ENCODE measurements at regions not wholly inside any gene's neighbourhood (a gene's known extent, or its start where the extent isn't known, plus 50 kb on each side); places are given as distances from the start of the nearest gene placed in this dataset.
"Not testable (repeated sequence)": the region's sequence is repeated elsewhere in the genome, so short reads cannot be mapped to it uniquely, and the experiment has no call there.

DNA sequence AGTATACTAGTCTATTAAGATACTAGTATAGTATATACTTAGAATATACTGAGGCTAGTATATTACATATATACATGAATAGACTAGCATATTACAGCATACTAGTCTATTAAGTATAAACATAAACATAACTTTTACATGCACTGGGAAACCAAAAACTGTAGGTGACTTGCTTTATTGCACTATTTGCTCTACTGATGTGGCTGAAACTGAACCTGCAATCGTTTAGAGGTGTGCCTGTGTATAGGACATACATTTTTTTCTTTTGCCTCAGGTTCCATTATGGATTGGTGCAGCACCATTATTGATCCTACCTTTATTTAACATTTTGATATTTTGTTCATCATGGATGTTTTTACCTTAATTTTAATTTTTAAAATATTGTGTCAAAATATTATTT is 143.2 kb upstream of the RGS6 start:
- Histone ChIP-seq H3K4me1 (replicated peaks) (no peaks in the 10 kb centered on the region), H3K27me3 (replicated peaks; ENCODE audit: insufficient read depth) (no peaks in the 10 kb centered on the region), H3K27ac (no peak overlapping the region), H3K36me3 (no peaks in the 10 kb centered on the region), H3K4me3 (no peak overlapping the region), H3K9me3 (no peaks in the 10 kb centered on the region)
- DNase-seq (ENCODE audit: low spot score), result no peak
- WGBS, result 69% methylated on average over 1 of the region's 1 CpG
- TF ChIP-seq POLR2A (IDR thresholded peaks at IDR 0.05) (no peak), POLR2AphosphoS5 (IDR thresholded peaks at IDR 0.05) (no peak), CTCF (IDR thresholded peaks at IDR 0.05) (no peak)
- intact Hi-C loops (cut with DNase I), result no loop called here

DNA sequence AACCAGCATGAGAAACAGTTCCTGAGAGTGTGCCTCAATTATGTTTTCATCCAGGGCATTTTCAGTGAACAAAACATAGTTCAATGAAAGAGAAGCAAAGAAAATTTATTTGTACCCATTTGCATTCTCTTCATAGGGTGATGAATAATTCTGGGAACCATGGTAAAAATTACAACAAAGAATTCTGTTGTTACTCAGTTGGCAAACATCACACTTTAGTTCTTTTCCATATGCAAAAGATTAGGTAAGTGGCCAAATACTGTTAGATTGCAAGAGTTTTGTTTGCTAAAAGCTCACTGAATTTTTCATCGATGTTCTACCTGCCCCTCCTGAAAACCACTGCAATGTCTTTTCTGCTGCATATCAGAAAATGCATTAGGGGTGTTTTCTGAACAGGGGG is 132.4 kb upstream of the RGS6 start:
- WGBS, result 38% methylated on average over 1 of the region's 1 CpG
- Histone ChIP-seq H3K36me3 (no peaks in the 10 kb centered on the region), H3K27ac (no peak overlapping the region), H3K27me3 (replicated peaks; ENCODE audit: insufficient read depth) (no peaks in the 10 kb centered on the region), H3K4me1 (replicated peaks) (no peaks in the 10 kb centered on the region), H3K4me3 (no peak overlapping the region), H3K9me3 (no peaks in the 10 kb centered on the region)
- DNase-seq (ENCODE audit: low spot score), result no peak
- no peak for TF ChIP-seq POLR2AphosphoS5 (IDR thresholded peaks at IDR 0.05)
- TF ChIP-seq POLR2A (IDR thresholded peaks at IDR 0.05), result no peak
- TF ChIP-seq CTCF (IDR thresholded peaks at IDR 0.05), result no peak
- intact Hi-C loops (cut with DNase I), result no loop called here

GRCh38 chr14:71800878-71801277 is 131.4 kb upstream of the RGS6 start:
- TF ChIP-seq CTCF (IDR thresholded peaks at IDR 0.05) (no peak), POLR2A (IDR thresholded peaks at IDR 0.05) (no peak), POLR2AphosphoS5 (IDR thresholded peaks at IDR 0.05) (no peak)
- no peaks in the 10 kb centered on the region for H3K36me3 ChIP-seq
- DNase-seq (ENCODE audit: low spot score), result no peak
- H3K27me3 ChIP-seq (replicated peaks; ENCODE audit: insufficient read depth), result no peaks in the 10 kb centered on the region
- intact Hi-C loops (cut with DNase I), result no loop called here
- no peaks in the 10 kb centered on the region for H3K4me1 ChIP-seq (replicated peaks)
- H3K4me3 ChIP-seq, result no peak overlapping the region
- no peak overlapping the region for H3K27ac ChIP-seq
- H3K9me3 ChIP-seq, result no peaks in the 10 kb centered on the region
- 80% methylated on average over 4 of the region's 4 CpGs for WGBS

GRCh38 chr14:71803539-71804260 is 128.5 kb upstream of the RGS6 start:
- Histone ChIP-seq H3K9me3 (no peaks in the 10 kb centered on the region), H3K4me3 (no peak overlapping the region), H3K27me3 (replicated peaks; ENCODE audit: insufficient read depth) (no peaks in the 10 kb centered on the region), H3K27ac (no peak overlapping the region), H3K36me3 (no peaks in the 10 kb centered on the region), H3K4me1 (replicated peaks) (no peaks in the 10 kb centered on the region)
- TF ChIP-seq POLR2A (IDR thresholded peaks at IDR 0.05), result no peak
- no peak for TF ChIP-seq POLR2AphosphoS5 (IDR thresholded peaks at IDR 0.05)
- TF ChIP-seq CTCF (IDR thresholded peaks at IDR 0.05), result no peak
- 37% methylated on average over 3 of the region's 3 CpGs for WGBS
- intact Hi-C loops (cut with DNase I), result no loop called here
- no peak for DNase-seq (ENCODE audit: low spot score)

- Histone ChIP-seq H3K27me3 (replicated peaks; ENCODE audit: insufficient read depth) (no peaks in the 10 kb centered on the region), H3K4me1 (replicated peaks) (no peaks in the 10 kb centered on the region), H3K9me3 (no peaks in the 10 kb centered on the region), H3K36me3 (no peaks in the 10 kb centered on the region), H3K27ac (no peak overlapping the region), H3K4me3 (no peak overlapping the region)
- no peak for TF ChIP-seq POLR2AphosphoS5 (IDR thresholded peaks at IDR 0.05)
- no peak for TF ChIP-seq POLR2A (IDR thresholded peaks at IDR 0.05)
- TF ChIP-seq CTCF (IDR thresholded peaks at IDR 0.05), result no peak
- intact Hi-C loops (cut with DNase I), result no loop called here
- WGBS, result 82% methylated on average over 2 of the region's 2 CpGs
- no peak for DNase-seq (ENCODE audit: low spot score)
These were observed 127.2 kb upstream of the RGS6 start for GRCh38 chr14:71804992-71805391.

GRCh38 chr14:71807049-71807448 is 125.2 kb upstream of the RGS6 start:
- H3K27ac ChIP-seq; DNase-seq (ENCODE audit: low spot score); H3K27me3 ChIP-seq (replicated peaks; ENCODE audit: insufficient read depth); H3K9me3 ChIP-seq; H3K4me1 ChIP-seq (replicated peaks); H3K36me3 ChIP-seq; intact Hi-C loops (cut with DNase I); H3K4me3 ChIP-seq: not testable (repeated sequence)
- WGBS, result 58% methylated on average over 4 of the region's 4 CpGs

- 74% methylated on average over 4 of the region's 4 CpGs for WGBS
- H3K9me3 ChIP-seq; DNase-seq (ENCODE audit: low spot score); H3K4me3 ChIP-seq; H3K27ac ChIP-seq; H3K4me1 ChIP-seq (replicated peaks); H3K27me3 ChIP-seq (replicated peaks; ENCODE audit: insufficient read depth); intact Hi-C loops (cut with DNase I); H3K36me3 ChIP-seq: not testable (repeated sequence)
These were observed 121.4 kb upstream of the RGS6 start for GRCh38 chr14:71810800-71811199.

Measured in prostate gland (tissue), 2 donors.